Calu3 (cell line): ENCODE measurements at regions not wholly inside any gene's neighbourhood (a gene's known extent, or its start where the extent isn't known, plus 50 kb on each side); places are given as distances from the start of the nearest gene placed in this dataset.

Experiments used
- BruUV-seq: library from RNA; stranded (reverse); fragments of 400-500 nt; replicated peaks from 2 replicates; lab custom pipeline; 2021; lab: Mats Ljungman, UMichigan
- CTCF ChIA-PET: fragments of 300-600 bp; sonication (Branson Sonifier 250); formaldehyde crosslinking; loops from one replicate; lab custom pipeline; 2022; ENCODE audit warnings: antibody characterized with exemption; lab: Charles Lee
- DNase-seq: peaks from one replicate; pipeline ENCODE4 v3.0.0; 2022
- H3K27ac Mint-ChIP-seq: one replicate; pipeline ENCODE4 v1.8.0; 2022; ENCODE audit warnings: mixed read lengths; ENCODE audit not compliant: unreplicated experiment
- H3K27me3 Mint-ChIP-seq: one replicate; pipeline ENCODE4 v1.8.0; 2022; ENCODE audit warnings: mixed read lengths; ENCODE audit not compliant: unreplicated experiment
- H3K36me3 Mint-ChIP-seq: one replicate; pipeline ENCODE4 v1.8.0; 2022; ENCODE audit warnings: mild to moderate bottlenecking, moderate library complexity, mixed read lengths; ENCODE audit not compliant: insufficient read depth, unreplicated experiment
- H3K4me1 Mint-ChIP-seq: one replicate; pipeline ENCODE4 v1.8.0; 2022; ENCODE audit warnings: mild to moderate bottlenecking, low read depth, mixed read lengths; ENCODE audit not compliant: unreplicated experiment
- H3K4me3 Mint-ChIP-seq: one replicate; pipeline ENCODE4 v1.8.0; 2022; ENCODE audit warnings: mild to moderate bottlenecking, low read depth, moderate library complexity, mixed read lengths; ENCODE audit not compliant: unreplicated experiment
- H3K9me3 Mint-ChIP-seq: one replicate; pipeline ENCODE4 v1.8.0; 2022; ENCODE audit warnings: low read depth, mixed read lengths; ENCODE audit not compliant: unreplicated experiment
- intact Hi-C: fragments of 100-400 bp; cut with micrococcal nuclease; formaldehyde crosslinking; loops from one replicate; pipeline ENCODE4 v1.10.0; 2022; ENCODE audit not compliant: unreplicated experiment
- TF ChIP-seq, protein P1 (sequence below): fragments of 200-600 bp; IDR thresholded peaks from one replicate; pipeline ENCODE4 v1.8.0; 2022; ENCODE audit warnings: antibody characterized with exemption; ENCODE audit not compliant: unreplicated experiment

GRCh38 chr15:70423267-70423666 lies 325.6 kb upstream of the TLE3 start:
- Mint-ChIP-seq H3K4me3 (no peak overlapping the region), H3K36me3 (no peaks in the 10 kb centered on the region), H3K9me3 (no peaks in the 10 kb centered on the region), H3K4me1 (peaks cover 8% of the 10 kb centered on the region), H3K27me3 (peaks cover 69% of the 10 kb centered on the region), H3K27ac (no peak overlapping the region)
- BruUV-seq = no TSS peak
- TF ChIP-seq, protein P1, sequence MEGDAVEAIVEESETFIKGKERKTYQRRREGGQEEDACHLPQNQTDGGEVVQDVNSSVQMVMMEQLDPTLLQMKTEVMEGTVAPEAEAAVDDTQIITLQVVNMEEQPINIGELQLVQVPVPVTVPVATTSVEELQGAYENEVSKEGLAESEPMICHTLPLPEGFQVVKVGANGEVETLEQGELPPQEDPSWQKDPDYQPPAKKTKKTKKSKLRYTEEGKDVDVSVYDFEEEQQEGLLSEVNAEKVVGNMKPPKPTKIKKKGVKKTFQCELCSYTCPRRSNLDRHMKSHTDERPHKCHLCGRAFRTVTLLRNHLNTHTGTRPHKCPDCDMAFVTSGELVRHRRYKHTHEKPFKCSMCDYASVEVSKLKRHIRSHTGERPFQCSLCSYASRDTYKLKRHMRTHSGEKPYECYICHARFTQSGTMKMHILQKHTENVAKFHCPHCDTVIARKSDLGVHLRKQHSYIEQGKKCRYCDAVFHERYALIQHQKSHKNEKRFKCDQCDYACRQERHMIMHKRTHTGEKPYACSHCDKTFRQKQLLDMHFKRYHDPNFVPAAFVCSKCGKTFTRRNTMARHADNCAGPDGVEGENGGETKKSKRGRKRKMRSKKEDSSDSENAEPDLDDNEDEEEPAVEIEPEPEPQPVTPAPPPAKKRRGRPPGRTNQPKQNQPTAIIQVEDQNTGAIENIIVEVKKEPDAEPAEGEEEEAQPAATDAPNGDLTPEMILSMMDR = no peak
- DNase-seq = no peak
- CTCF ChIA-PET = interaction anchor here (1.0 kb wide), 1 partner anchor 12 kb away, joined by 3 read pairs; no protein-coding TSS in a partner anchor
- intact Hi-C loops = no loop called here

DNA sequence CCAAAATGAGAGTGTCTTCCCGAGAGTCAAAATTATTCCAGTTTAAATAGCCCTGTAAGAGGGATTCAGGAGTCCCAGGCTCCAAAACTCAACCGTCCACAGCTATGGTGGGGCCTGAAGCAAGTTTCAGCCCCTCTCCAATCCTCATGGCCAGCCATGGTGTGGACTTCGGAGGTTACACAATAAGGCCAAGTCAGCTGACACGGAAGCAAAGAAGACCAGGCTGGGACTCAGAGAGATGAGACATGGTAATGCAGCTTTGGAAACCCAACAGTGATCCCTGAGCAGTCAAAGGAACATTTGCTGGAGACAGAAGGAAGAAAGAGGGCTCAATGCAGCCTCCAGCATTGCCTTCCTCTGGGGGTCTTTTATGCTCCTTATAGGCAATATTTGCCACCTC lies 324.6 kb upstream of the TLE3 start:
- intact Hi-C loops = no loop called here
- CTCF ChIA-PET = no interaction called here
- H3K4me1 Mint-ChIP-seq = peaks cover 8% of the 10 kb centered on the region
- no peaks in the 10 kb centered on the region for H3K36me3 Mint-ChIP-seq
- no TSS peak for BruUV-seq
- no peaks in the 10 kb centered on the region for H3K9me3 Mint-ChIP-seq
- peaks cover 78% of the 10 kb centered on the region for H3K27me3 Mint-ChIP-seq
- TF ChIP-seq, protein P1 = no peak
- H3K4me3 Mint-ChIP-seq = no peak overlapping the region
- DNase-seq = no peak
- H3K27ac Mint-ChIP-seq = no peak overlapping the region

GRCh38 chr15:70420948-70421482 lies 323.3 kb upstream of the TLE3 start:
- no peak overlapping the region for H3K4me3 Mint-ChIP-seq
- intact Hi-C loops = no loop called here

GRCh38 chr15:70420086-70420947 lies 322.6 kb upstream of the TLE3 start:
- intact Hi-C loops = no loop called here
- TF ChIP-seq, protein P1 = no peak

More at GRCh38 chr15:70420948-70421482, 323.3 kb upstream of the TLE3 start:
- Mint-ChIP-seq H3K9me3 (no peaks in the 10 kb centered on the region), H3K27me3 (peaks cover 91% of the 10 kb centered on the region), H3K27ac (no peak overlapping the region), H3K4me1 (peaks cover 8% of the 10 kb centered on the region), H3K36me3 (no peaks in the 10 kb centered on the region)
- TF ChIP-seq, protein P1 = no peak
- CTCF ChIA-PET = interaction anchor here (0.6 to 0.9 kb wide), 2 partner anchors 19 to 54 kb away, joined by 3 to 4 read pairs; no protein-coding TSS in a partner anchor
- BruUV-seq = no TSS peak
- no peak for DNase-seq

More at GRCh38 chr15:70420086-70420947, 322.6 kb upstream of the TLE3 start:
- no peaks in the 10 kb centered on the region for H3K36me3 Mint-ChIP-seq
- H3K9me3 Mint-ChIP-seq = no peaks in the 10 kb centered on the region
- H3K4me3 Mint-ChIP-seq = no peak overlapping the region
- peaks cover 8% of the 10 kb centered on the region for H3K4me1 Mint-ChIP-seq
- no peak overlapping the region for H3K27ac Mint-ChIP-seq
- CTCF ChIA-PET = interaction anchor here (0.6 to 0.9 kb wide), 2 partner anchors 19 to 54 kb away, joined by 3 to 4 read pairs; no protein-coding TSS in a partner anchor
- BruUV-seq = no TSS peak
- peaks cover 94% of the 10 kb centered on the region for H3K27me3 Mint-ChIP-seq
- DNase-seq = no peak
